HCEC 1CT (cell line): ENCODE measurements at regions not wholly inside any gene's neighbourhood (a gene's known extent, or its start where the extent isn't known, plus 50 kb on each side); places are given as distances from the start of the nearest gene placed in this dataset.
"Not testable (repeated sequence)": the region's sequence is repeated elsewhere in the genome, so short reads cannot be mapped to it uniquely, and the experiment has no call there.

Experiments used
- DNase-seq: peaks from one replicate; pipeline ENCODE4 v3.0.0-alpha.2; 2017

- no peak for DNase-seq
These were observed 306.8 kb upstream of the NMUR2 start for GRCh38 chr5:152711801-152712388.

- DNase-seq = no peak
These were observed 312.3 kb upstream of the NMUR2 start for GRCh38 chr5:152717393-152717792.

- no peak for DNase-seq
These were observed 318.4 kb upstream of the NMUR2 start for GRCh38 chr5:152723482-152723881.

GRCh38 chr5:152730176-152730575, 325.1 kb upstream of the NMUR2 start:
- no peak for DNase-seq

GRCh38 chr5:152736906-152737305, 331.8 kb upstream of the NMUR2 start:
- peak; percentile 42 for DNase-seq

DNA sequence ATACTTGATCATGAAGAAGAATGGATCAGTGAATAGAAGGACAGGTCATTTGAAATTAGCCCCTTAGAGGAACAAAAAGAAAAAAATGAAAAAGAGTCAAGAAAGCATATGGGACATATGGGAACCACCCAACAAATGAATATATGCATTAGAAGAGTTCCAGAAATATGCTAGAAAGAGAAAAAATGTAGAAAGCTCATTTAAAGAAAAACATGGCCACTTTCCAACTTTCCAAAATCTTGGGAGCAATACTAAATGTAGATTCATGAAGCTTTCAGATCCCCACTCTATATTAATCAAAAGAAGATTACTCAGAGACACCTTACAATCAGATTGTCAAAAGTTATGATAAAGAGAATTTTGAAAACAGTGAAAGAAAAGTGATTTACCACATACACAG, 334.8 kb upstream of the NMUR2 start:
- DNase-seq = no peak

- DNase-seq = not testable (repeated sequence)
These were observed 336.0 kb upstream of the NMUR2 start for GRCh38 chr5:152741126-152741525.

DNA sequence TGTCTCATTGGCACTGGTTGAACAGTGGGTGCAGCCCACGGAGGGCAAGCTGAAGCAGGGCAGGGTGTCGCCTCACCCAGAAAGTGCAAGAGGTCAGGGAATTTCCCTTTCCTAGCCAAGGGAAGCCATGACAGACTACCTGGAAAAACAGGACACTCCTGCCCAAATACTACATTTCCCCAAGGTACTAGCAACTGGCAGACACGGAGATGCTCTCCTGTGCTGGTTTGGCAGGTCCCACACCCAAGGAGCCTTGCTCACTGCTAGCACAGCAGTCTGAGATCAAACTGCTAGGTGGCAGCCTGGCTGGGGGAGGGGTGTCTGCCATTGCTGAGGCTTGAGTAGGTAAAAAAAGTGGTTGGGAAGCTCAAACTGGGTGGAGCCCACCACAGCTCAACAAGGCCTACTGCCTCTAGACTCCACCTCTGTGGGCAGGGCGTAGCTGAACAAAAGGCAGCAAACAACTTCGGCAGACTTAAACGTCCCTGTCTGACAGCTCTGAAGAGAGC, 382.7 kb upstream of the NMUR2 start:
- not testable (repeated sequence) for DNase-seq

DNA sequence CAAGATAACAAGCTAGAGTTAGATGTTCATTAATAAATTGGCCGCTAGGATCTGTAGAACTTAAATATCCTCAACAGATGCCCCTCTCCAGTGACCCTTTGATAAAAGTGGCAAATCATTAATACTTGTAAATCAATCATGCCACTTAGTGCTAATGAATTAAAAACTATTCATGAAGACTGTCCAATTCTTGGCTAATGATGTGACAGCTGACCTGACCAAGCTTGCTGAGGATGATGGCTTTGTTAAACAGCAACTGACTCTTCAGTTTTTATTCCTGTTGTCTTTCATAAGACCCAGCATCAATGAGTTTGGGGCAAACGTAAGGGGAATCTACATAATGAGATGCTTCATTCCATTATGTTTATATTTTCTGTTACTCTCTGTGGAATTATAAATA, 396.8 kb upstream of the NMUR2 start:
- DNase-seq = no peak

DNA sequence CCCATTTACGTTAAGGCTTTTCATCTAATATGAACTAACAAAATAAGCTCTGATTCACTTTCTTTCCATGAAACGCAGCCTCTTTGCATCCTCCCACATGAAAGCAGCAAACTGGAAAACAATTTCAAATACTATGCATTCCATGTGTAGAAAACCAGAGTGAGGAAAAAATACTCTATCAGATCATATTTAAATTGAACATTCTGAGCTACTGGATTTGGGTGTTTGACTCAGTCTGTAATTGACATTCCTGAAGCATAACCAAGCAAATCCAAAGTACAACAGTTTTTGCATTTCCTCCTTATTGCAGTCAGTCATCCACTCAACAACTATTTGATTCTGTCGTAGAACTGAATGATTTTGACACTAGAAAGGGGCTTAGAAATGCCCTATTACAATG, 399.1 kb upstream of the NMUR2 start:
- no peak for DNase-seq

GRCh38 chr5:152811988-152812387, 406.9 kb upstream of the NMUR2 start:
- no peak for DNase-seq

GRCh38 chr5:152813526-152813925, 408.4 kb upstream of the NMUR2 start:
- DNase-seq = no peak

DNA sequence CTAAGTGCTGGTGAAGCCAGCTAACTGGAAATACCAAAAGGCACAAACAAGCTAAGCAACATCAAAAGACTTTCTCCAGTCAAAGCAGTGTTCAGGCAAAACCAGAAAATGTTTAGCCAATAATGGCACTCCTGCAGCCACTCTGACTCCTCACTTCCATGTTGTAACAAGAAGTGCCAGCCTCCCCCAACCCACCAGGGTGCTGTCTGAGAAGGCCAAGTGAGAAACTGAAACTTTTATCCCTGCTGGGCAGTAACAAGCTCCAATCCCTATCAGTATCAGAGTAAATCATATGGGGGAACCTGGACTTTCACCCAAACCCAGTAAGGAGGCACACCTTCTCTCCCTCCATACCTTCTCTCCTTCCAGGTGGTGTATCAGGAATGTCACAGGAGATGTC, 414.8 kb upstream of the NMUR2 start:
- DNase-seq = no peak

- DNase-seq = no peak
These were observed 419.2 kb upstream of the NMUR2 start for GRCh38 chr5:152824316-152824715.

DNA sequence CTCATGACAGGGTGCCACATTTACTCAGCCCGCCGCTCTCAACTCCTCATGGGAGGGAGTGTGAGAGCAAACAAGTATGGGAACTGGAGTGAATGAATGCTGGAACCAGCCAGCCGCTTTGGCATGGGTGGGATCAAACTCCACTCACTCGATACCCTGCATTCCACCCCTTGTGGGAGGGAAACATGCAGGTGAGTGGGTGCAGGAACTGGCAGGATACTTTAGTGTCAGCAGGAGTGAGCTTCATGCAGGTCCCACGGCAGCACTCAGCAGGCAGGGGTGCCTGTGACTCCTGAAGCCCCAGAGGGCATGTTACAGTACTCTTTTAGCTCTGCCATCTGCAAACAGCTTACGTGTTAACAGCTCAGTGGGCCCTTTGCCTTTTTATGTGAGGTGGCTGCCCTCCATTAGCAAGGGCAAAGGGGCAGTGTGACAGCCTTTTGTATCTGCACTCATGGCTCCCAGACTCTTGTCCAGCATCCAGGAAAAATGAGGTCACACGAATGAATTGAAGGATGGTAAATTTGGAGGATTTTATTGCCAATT, 433.2 kb upstream of the NMUR2 start:
- no peak for DNase-seq

- no peak for DNase-seq
These were observed 439.6 kb upstream of the NMUR2 start for GRCh38 chr5:152844713-152845112.

- DNase-seq = no peak
These were observed 448.3 kb upstream of the NMUR2 start for GRCh38 chr5:152853361-152853760.

DNA sequence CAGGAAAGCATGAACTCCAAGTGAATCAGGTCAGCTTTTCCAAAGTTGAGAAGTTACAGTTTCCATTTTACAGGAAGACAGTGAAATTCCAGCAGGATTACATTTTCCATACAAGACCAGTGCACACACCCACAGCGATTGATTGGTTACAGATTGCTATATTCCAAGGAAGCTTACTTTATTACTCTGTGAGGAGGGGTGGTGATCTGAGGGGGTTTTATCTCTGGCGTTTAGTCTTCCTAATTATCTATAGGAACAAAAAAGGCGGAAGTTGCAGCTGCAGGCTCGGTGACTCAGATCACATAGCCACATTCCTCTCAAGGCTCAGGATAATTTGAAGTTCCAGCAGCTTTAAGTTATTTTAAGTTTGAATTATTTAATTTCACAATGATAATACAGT, 450.4 kb upstream of the NMUR2 start:
- DNase-seq = no peak

GRCh38 chr5:152861231-152861630, 456.2 kb upstream of the NMUR2 start:
- DNase-seq = no peak

- DNase-seq = no peak
These were observed 459.4 kb upstream of the NMUR2 start for GRCh38 chr5:152864447-152864846.

- no peak for DNase-seq
These were observed 459.9 kb upstream of the NMUR2 start for GRCh38 chr5:152864991-152865390.

DNA sequence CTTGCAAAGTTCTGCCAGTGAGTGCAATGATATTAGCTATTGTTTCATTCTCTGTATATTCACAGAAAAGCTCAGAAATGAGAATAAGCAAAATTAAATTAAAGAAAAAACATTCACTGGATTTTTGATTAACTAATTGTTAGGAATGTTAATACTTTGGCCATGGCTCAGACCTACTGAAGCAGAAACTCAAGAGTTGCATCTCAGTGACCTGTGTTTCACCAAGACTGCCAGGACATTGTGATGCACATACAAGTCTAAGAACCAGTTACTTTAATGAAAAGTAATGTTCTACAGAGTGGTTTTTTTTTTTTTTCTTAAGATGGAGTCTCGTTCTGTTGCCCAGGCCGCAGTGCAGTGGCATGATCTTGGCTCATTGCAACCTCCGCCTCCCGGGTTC, 464.9 kb upstream of the NMUR2 start:
- no peak for DNase-seq

DNA sequence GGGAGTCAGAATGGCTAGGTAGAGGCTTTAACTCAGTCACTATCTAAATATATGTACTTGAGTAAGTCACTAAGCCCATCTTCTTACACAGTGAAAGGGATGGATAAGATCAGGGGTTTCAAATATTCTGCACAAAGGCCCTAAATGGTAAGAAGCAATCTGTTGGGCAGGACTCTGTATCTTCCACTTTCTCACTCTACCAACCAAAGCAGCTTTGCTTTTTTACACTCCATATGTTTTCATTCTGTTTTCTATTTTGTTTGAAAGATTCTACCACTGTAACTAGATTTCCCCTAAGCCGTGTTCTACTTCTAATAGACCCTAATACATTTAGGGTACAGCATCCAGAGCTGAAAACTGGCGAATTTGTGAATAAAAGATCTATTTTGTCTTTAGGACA, 477.5 kb upstream of the NMUR2 start:
- no peak for DNase-seq

- no peak for DNase-seq
These were observed 478.1 kb upstream of the NMUR2 start for GRCh38 chr5:152883066-152883775.

- DNase-seq = no peak
These were observed 478.9 kb upstream of the NMUR2 start for GRCh38 chr5:152884006-152884405.
